GM12874 (cell line): ENCODE measurements at regions not wholly inside any gene's neighbourhood (a gene's known extent, or its start where the extent isn't known, plus 50 kb on each side); places are given as distances from the start of the nearest gene placed in this dataset.

Source experiments
- TF ChIP-seq, protein P1 (sequence below): IDR thresholded peaks from 2 replicates; pipeline ENCODE4 v1.5.1; 2011; ENCODE audit warnings: low read depth, mild to moderate bottlenecking, control low read depth, low read length, moderate library complexity; ENCODE audit not compliant: insufficient read depth

DNA sequence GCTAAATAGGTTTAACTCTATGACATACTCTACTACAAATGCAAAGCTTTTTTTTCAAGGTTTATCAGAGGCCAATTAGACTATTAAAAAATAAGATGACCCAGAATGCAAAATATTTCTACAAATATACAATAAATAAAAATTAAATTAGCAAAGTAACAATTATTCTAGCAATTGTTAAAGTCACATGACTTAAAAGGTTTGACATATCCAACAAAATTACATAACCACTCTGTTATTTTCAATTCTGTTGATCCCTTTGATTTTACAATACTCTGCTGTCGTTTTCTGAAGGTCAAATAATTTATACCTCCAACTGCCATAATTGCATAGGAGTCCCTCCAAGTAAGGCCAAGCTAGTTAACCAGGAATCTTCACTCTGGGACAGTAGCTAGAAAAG is 292.6 kb upstream of the MIR17HG start:
- TF ChIP-seq, protein P1, sequence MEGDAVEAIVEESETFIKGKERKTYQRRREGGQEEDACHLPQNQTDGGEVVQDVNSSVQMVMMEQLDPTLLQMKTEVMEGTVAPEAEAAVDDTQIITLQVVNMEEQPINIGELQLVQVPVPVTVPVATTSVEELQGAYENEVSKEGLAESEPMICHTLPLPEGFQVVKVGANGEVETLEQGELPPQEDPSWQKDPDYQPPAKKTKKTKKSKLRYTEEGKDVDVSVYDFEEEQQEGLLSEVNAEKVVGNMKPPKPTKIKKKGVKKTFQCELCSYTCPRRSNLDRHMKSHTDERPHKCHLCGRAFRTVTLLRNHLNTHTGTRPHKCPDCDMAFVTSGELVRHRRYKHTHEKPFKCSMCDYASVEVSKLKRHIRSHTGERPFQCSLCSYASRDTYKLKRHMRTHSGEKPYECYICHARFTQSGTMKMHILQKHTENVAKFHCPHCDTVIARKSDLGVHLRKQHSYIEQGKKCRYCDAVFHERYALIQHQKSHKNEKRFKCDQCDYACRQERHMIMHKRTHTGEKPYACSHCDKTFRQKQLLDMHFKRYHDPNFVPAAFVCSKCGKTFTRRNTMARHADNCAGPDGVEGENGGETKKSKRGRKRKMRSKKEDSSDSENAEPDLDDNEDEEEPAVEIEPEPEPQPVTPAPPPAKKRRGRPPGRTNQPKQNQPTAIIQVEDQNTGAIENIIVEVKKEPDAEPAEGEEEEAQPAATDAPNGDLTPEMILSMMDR, result no peak

DNA sequence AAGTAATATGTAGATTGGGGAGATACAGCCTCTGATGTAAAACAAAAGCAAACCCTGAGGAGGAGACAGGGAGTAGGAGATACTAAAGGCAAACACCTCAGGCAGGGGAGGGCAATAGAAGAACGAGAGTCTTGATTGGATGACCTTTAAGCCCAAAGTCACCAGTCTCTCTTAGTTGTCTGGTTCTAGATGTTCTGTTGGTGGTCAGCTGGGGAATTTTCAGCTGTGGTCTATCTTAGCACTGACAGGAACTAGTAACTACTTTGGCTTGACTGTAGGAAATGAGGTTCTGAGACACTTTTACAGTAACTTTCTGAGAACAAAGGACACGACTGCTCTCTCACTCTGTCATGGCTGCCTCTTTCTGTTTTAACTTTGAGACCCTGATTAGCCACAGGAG is 290.7 kb upstream of the MIR17HG start:
- TF ChIP-seq, protein P1, result no peak

DNA sequence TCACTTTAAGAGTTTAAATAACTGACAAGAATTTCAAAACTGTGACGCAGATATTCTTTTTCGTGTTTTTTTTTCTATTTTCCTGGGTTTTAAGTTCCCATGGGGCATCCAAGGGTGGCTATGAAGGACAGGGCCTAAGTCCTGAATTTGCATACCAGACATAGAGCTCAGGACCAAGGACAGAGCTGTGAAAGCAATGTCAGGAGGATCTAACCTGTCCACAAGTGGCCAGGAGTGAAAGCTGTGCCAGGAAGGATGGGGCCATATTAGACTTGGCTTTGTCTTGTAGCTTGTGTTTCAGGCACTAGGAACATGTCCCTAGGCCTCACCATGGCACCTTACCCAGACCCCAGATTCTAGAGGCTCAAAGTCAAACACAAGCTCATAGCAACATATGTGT is 289.4 kb upstream of the MIR17HG start:
- TF ChIP-seq, protein P1, result no peak

DNA sequence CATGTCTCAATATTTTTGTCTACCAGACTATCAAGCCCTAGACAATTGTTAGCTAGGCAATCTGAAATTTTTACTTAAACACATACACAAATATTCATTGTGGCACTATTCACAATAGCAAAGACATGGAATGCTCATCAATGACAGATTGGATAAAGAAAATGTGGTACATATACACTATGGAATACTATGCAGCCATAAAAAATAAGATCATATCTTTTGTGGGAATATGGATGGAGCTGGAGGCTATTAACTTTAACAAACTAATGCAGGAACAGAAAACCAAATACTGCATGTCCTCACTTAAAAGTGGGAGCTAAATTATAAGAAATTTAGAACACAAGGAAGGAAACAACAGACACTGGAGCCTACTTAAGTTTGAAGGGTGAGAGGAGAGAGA is 288.6 kb upstream of the MIR17HG start:
- TF ChIP-seq, protein P1, result no peak

DNA sequence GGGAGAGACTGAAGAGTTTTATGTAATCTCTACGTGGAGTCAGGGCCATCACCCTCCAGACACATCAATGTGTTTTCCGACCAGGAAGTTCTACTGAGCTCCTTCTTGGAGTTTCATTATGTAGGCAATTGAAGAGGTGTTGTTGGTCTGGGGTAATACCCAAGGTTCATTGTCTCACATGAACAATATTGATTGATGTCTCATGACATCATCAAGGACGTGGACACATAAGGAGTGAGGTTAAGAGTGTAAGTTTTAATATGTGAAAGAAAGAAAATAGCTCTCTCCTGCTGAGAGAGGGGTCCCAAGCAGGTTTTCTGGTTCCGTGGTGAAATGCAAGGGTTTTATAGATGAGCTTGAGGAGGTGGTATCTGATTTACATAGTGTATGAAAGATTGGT is 280.7 kb upstream of the MIR17HG start:
- TF ChIP-seq, protein P1, result no peak

DNA sequence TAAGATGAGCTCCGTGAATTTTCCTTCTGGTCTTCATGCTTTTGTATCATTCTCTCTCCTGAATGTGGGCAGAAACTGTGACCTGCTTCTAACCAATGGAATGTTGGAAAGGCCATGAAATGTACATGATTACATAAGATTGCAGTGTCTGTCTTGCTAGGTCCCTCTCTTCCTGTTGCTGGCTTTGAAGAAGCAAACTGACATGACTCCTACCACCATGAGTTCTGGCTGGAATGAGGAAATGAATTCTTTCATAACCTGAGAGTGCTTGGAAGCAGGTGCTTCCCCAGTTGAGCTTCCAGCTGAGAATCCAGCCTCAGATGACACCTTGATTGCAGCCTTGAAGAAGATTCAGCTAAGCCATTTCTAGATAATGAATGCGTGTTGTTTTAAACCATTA is 275.0 kb upstream of the MIR17HG start:
- TF ChIP-seq, protein P1, result no peak

DNA sequence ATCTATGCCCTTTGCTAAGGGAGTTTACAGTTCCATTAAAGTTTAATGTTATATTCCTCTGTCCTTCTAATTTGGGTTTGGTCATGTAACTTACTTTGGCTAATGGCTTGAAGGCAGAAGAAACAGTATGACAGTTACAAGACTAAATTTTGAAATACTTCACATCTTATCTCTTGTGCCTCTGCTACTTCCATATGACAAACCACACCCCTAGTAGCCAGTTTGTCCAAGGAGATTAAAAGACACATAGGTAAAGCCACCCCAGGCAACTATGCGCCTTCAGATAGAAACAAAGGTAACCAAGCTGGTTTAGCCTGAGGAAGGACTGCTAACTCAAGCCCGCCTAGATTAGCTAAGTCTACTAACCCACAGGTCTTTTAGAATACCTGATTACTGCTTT is 273.4 kb upstream of the MIR17HG start:
- TF ChIP-seq, protein P1, result no peak

DNA sequence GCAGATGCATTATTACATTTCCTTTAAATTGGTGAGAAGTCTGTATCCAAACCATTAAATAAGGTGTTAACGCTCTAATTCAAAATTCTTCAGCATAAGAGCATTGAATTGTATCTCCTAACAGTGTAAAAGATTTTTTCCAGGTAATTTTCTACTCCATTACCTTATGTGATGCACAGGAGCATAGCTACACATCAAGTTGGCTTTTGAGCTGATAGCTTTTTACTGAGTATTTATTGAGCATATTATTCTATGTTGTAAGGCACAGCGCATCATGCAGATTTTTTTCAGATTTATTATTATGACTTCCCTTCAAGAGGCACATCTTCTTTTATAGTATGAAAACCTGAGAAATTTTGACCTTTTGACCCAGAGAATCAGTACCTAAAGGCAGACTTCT is 270.7 kb upstream of the MIR17HG start:
- TF ChIP-seq, protein P1, result no peak
